ENCODE measurements at regions not wholly inside any gene's neighbourhood (a gene's known extent, or its start where the extent isn't known, plus 50 kb on each side); places are given as distances from the start of the nearest gene placed in this dataset.

DNA sequence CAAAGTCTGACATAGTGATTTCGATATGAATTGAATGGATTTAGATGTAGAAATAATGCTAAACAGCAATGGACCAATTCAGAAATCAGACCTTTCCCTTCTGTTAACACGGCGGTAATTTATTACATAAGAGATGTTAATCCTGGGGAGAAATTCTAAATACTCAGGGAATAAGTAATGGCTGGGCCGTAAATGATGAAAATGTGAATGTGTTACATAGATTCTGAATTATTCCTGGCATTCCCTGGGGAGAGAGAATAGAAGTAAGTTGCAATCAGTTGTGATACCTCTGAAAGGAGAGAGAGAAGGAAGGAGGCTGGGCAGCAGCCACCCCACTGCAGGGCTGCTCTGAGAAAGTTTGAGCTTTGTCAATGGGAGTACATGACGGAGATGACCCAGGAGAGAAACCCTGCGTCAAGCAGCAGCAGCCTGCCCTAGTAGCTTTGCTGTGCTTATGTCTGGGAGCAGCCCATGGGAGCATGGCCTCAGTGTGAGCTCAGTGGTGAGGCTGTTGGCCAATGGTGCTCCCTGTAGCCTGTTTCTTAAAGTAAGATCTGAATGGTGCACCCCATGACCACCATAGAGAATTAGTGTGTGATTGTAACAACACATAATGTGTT, 420.1 kb downstream of the MTRR start:
- no peak for ATAC-seq (ENCODE audit: insufficient read depth, low FRiP score)
- Histone ChIP-seq H3K27ac (ENCODE audit: low read depth in 1 of 2, low read length in 1 of 2) (no peak overlapping the region), H3K4me3 (no peak overlapping the region), H3K9ac (ENCODE audit: insufficient read depth in 1 of 2, low read length in 2 of 2) (no peak overlapping the region), H3K4me1 (ENCODE audit: control insufficient read depth in 5 of 5, insufficient read depth in 5 of 5, low read length in 5 of 5) (no peaks in the 10 kb centered on the region), H3K36me3 (ENCODE audit: control insufficient read depth in 4 of 4, insufficient read depth in 4 of 4, low read length in 4 of 4) (no peaks in the 10 kb centered on the region), H3K27me3 (ENCODE audit: control insufficient read depth in 3 of 3, insufficient read depth in 3 of 3, low read length in 2 of 3) (peaks cover 0 to 3% (median 0%) of the 10 kb centered on the region in 3 donors), H3K9me3 (ENCODE audit: control insufficient read depth in 4 of 4, insufficient read depth in 3 of 4, low read length in 3 of 4) (no peaks in the 10 kb centered on the region)
- TF ChIP-seq, protein P1, sequence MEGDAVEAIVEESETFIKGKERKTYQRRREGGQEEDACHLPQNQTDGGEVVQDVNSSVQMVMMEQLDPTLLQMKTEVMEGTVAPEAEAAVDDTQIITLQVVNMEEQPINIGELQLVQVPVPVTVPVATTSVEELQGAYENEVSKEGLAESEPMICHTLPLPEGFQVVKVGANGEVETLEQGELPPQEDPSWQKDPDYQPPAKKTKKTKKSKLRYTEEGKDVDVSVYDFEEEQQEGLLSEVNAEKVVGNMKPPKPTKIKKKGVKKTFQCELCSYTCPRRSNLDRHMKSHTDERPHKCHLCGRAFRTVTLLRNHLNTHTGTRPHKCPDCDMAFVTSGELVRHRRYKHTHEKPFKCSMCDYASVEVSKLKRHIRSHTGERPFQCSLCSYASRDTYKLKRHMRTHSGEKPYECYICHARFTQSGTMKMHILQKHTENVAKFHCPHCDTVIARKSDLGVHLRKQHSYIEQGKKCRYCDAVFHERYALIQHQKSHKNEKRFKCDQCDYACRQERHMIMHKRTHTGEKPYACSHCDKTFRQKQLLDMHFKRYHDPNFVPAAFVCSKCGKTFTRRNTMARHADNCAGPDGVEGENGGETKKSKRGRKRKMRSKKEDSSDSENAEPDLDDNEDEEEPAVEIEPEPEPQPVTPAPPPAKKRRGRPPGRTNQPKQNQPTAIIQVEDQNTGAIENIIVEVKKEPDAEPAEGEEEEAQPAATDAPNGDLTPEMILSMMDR (IDR thresholded peaks at IDR 0.05; ENCODE audit: control extremely low read depth, extremely low read depth) = no peak
- 83 to 88% methylated on average over 6 of the region's 6 CpGs for WGBS, 2 donors
- DNase-seq = peak in 1 of 3 donors; percentile 10

DNA sequence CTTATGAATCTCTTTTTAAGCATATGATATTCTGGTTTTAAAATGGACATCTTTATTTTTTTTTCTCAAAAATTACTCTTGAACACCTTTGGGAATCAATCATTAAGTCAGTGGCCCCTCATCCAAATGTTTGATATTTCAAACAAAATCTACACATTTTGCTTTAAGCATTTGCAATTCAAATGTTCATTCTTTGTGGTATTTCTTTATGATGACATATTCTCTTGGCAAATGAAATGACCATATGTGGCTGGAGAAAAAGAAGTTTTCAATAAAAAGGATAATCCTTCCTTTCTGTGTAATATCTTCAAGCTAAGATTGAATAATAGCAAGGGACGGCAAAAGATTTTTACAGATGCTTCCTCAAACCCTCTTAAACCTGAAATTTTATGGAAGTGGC, 420.8 kb downstream of the MTRR start:
- Histone ChIP-seq H3K27me3 (ENCODE audit: control insufficient read depth in 3 of 3, insufficient read depth in 3 of 3, low read length in 2 of 3) (peaks cover 0 to 3% (median 0%) of the 10 kb centered on the region in 3 donors), H3K4me3 (no peak overlapping the region), H3K9me3 (ENCODE audit: control insufficient read depth in 4 of 4, insufficient read depth in 3 of 4, low read length in 3 of 4) (no peaks in the 10 kb centered on the region), H3K36me3 (ENCODE audit: control insufficient read depth in 4 of 4, insufficient read depth in 4 of 4, low read length in 4 of 4) (no peaks in the 10 kb centered on the region), H3K27ac (ENCODE audit: low read depth in 1 of 2, low read length in 1 of 2) (no peak overlapping the region), H3K4me1 (ENCODE audit: control insufficient read depth in 5 of 5, insufficient read depth in 5 of 5, low read length in 5 of 5) (peaks cover 0 to 7% (median 0%) of the 10 kb centered on the region in 5 donors), H3K9ac (ENCODE audit: insufficient read depth in 1 of 2, low read length in 2 of 2) (no peak overlapping the region)
- no peak for DNase-seq
- 84 to 85% methylated on average over 1 of the region's 1 CpG for WGBS, 2 donors
- TF ChIP-seq, protein P1 (IDR thresholded peaks at IDR 0.05; ENCODE audit: control extremely low read depth, extremely low read depth) = no peak
- ATAC-seq (ENCODE audit: insufficient read depth, low FRiP score) = no peak

DNA sequence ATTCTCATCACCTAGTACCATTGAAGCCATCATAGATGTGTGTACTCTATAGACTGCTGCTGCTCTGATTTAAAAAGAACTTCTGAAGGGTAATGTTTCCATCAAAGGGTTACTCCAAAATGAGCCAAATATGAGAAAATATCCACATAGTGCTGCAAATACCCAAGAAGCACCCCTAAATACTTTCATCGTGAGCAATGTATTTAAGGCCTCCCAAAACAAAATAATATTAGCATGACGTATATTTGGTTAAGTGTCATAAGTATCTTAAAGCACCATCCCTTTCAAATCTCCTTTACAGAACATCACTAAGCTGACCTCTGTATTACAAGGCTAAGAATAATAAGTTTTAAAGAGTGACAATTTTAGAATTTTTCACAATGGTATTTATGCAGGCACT, 421.8 kb downstream of the MTRR start:
- 84 to 89% methylated on average over 2 of the region's 2 CpGs for WGBS, 2 donors
- Histone ChIP-seq H3K27ac (ENCODE audit: low read depth in 1 of 2, low read length in 1 of 2) (no peak overlapping the region), H3K4me3 (no peak overlapping the region), H3K9ac (ENCODE audit: insufficient read depth in 1 of 2, low read length in 2 of 2) (no peak overlapping the region), H3K4me1 (ENCODE audit: control insufficient read depth in 5 of 5, insufficient read depth in 5 of 5, low read length in 5 of 5) (peaks cover 0 to 14% (median 0%) of the 10 kb centered on the region in 5 donors), H3K36me3 (ENCODE audit: control insufficient read depth in 4 of 4, insufficient read depth in 4 of 4, low read length in 4 of 4) (no peaks in the 10 kb centered on the region), H3K9me3 (ENCODE audit: control insufficient read depth in 4 of 4, insufficient read depth in 3 of 4, low read length in 3 of 4) (no peaks in the 10 kb centered on the region), H3K27me3 (ENCODE audit: control insufficient read depth in 3 of 3, insufficient read depth in 3 of 3, low read length in 2 of 3) (peaks cover 0 to 3% (median 0%) of the 10 kb centered on the region in 3 donors)
- TF ChIP-seq, protein P1 (IDR thresholded peaks at IDR 0.05; ENCODE audit: control extremely low read depth, extremely low read depth) = no peak
- ATAC-seq (ENCODE audit: insufficient read depth, low FRiP score) = no peak
- no peak for DNase-seq

DNA sequence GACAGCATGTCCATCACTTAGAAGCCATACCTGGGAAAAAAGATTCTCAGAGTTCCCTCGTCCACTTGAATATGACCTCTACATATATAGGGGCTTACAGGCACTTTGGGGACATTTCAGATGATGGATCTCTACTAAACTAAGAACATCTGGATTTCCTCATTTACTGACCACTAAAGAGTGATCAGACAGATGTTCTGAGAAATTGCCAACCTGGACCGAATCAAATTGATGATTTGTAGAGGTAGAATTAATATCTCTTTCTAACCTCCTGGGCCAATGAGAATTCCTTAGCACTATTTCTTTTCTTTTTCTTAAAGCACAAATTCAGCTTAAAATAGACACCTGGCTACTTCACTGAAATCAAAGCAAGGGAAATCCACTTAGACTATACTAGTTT, 422.7 kb downstream of the MTRR start:
- peaks cover 0 to 14% (median 0%) of the 10 kb centered on the region in 5 donors for H3K4me1 ChIP-seq (ENCODE audit: control insufficient read depth in 5 of 5, insufficient read depth in 5 of 5, low read length in 5 of 5)
- no peaks in the 10 kb centered on the region for H3K36me3 ChIP-seq (ENCODE audit: control insufficient read depth in 4 of 4, insufficient read depth in 4 of 4, low read length in 4 of 4)
- H3K27me3 ChIP-seq (ENCODE audit: control insufficient read depth in 3 of 3, insufficient read depth in 3 of 3, low read length in 2 of 3) = peaks cover 0 to 3% (median 0%) of the 10 kb centered on the region in 3 donors
- no peak overlapping the region for H3K4me3 ChIP-seq
- TF ChIP-seq, protein P1 (IDR thresholded peaks at IDR 0.05; ENCODE audit: control extremely low read depth, extremely low read depth) = no peak
- H3K9ac ChIP-seq (ENCODE audit: insufficient read depth in 1 of 2, low read length in 2 of 2) = no peak overlapping the region
- no peak for ATAC-seq (ENCODE audit: insufficient read depth, low FRiP score)
- H3K9me3 ChIP-seq (ENCODE audit: control insufficient read depth in 4 of 4, insufficient read depth in 3 of 4, low read length in 3 of 4) = no peaks in the 10 kb centered on the region
- H3K27ac ChIP-seq (ENCODE audit: low read depth in 1 of 2, low read length in 1 of 2) = no peak overlapping the region
- WGBS, 2 donors = 84 to 86% methylated on average over 2 of the region's 2 CpGs
- no peak for DNase-seq

All from lung (tissue), 11 donors.